MCF 10A (cell line): ENCODE measurements at regions not wholly inside any gene's neighbourhood (a gene's known extent, or its start where the extent isn't known, plus 50 kb on each side); places are given as distances from the start of the nearest gene placed in this dataset.

Source experiments
- BruUV-seq: library from RNA; stranded (reverse); fragments of 400-500 nt; replicated peaks from 2 replicates; lab custom pipeline; 2021; lab: Mats Ljungman, UMichigan
- CTCF ChIA-PET: fragments of 300-600 bp; sonication (Branson Sonifier 250); formaldehyde crosslinking; extraction: SDS; loops from one replicate; lab custom pipeline; 2021; ENCODE audit warnings: antibody characterized with exemption, inconsistent platforms; lab: Yijun Ruan, JAX
- POLR2A ChIA-PET: fragments of 300-600, 350-650 bp; sonication (Branson Sonifier 250); formaldehyde crosslinking; extraction: SDS; loops from one replicate; lab custom pipeline; 2020; ENCODE audit warnings: antibody characterized with exemption, inconsistent platforms; lab: Yijun Ruan, JAX
- DNase-seq: peaks from one replicate; pipeline ENCODE4 v3.0.0-alpha.2; 2018; ENCODE audit not compliant: unreplicated experiment
- H3K27ac Mint-ChIP-seq: one replicate; pipeline ENCODE4 v1.8.0; 2022; ENCODE audit warnings: mild to moderate bottlenecking, low read depth, mixed read lengths; ENCODE audit not compliant: unreplicated experiment
- H3K27me3 Mint-ChIP-seq: one replicate; pipeline ENCODE4 v1.8.0; 2022; ENCODE audit warnings: mixed read lengths; ENCODE audit not compliant: insufficient read depth, unreplicated experiment
- H3K36me3 Mint-ChIP-seq: one replicate; pipeline ENCODE4 v1.8.0; 2022; ENCODE audit warnings: mild to moderate bottlenecking, moderate library complexity, mixed read lengths; ENCODE audit not compliant: insufficient read depth, unreplicated experiment
- H3K4me1 Mint-ChIP-seq: one replicate; pipeline ENCODE4 v1.8.0; 2022; ENCODE audit warnings: mixed read lengths; ENCODE audit not compliant: insufficient read depth, unreplicated experiment
- H3K4me3 Mint-ChIP-seq: one replicate; pipeline ENCODE4 v1.8.0; 2022; ENCODE audit warnings: mild to moderate bottlenecking, moderate library complexity, mixed read lengths; ENCODE audit not compliant: unreplicated experiment
- H3K9me3 Mint-ChIP-seq: one replicate; pipeline ENCODE4 v1.8.0; 2022; ENCODE audit warnings: mixed read lengths; ENCODE audit not compliant: unreplicated experiment
- intact Hi-C: fragments of 100-400 bp; cut with micrococcal nuclease; formaldehyde crosslinking; loops from 2 replicates; pipeline ENCODE4 v1.14.1; 2022
- TF ChIP-seq, protein P1 (sequence below): fragments of 200-600 bp; IDR thresholded peaks from one replicate; pipeline ENCODE4 v1.8.0; 2022; ENCODE audit warnings: antibody characterized with exemption, mild to moderate bottlenecking; ENCODE audit not compliant: unreplicated experiment

DNA sequence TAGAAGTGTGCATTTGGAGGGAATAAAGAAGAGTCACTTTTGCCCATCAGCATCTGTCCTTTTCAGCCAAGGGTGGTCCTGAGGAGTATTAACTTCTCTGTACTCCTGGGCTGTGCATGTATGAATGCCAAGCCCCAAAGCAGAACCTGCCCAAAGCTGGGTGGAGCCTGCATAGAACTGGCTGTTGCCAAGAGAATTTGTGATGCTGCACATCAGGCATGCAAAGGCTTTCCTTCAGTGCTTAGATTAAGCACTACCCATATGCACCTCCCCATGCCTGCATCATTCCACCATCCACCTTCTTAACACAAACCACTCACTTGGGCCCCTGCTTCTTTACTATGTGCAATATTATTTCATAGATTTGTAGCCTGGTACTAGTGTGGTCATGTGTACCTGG, 493.8 kb downstream of the KIF4B start:
- no TSS peak for BruUV-seq
- no peaks in the 10 kb centered on the region for H3K36me3 Mint-ChIP-seq
- H3K27ac Mint-ChIP-seq, result no peak overlapping the region
- no peak for DNase-seq
- H3K9me3 Mint-ChIP-seq, result no peaks in the 10 kb centered on the region
- ChIA-PET CTCF (interaction anchor here (0.5 to 0.6 kb wide), 2 partner anchors 13 to 22 kb away, joined by 3 read pairs; no protein-coding TSS in a partner anchor), POLR2A (interaction anchor here (0.5 kb wide), 1 partner anchor 17 kb away, joined by 3 read pairs; no protein-coding TSS in a partner anchor)
- H3K4me3 Mint-ChIP-seq, result no peak overlapping the region
- intact Hi-C loops, result no loop called here
- no peaks in the 10 kb centered on the region for H3K4me1 Mint-ChIP-seq
- TF ChIP-seq, protein P1, sequence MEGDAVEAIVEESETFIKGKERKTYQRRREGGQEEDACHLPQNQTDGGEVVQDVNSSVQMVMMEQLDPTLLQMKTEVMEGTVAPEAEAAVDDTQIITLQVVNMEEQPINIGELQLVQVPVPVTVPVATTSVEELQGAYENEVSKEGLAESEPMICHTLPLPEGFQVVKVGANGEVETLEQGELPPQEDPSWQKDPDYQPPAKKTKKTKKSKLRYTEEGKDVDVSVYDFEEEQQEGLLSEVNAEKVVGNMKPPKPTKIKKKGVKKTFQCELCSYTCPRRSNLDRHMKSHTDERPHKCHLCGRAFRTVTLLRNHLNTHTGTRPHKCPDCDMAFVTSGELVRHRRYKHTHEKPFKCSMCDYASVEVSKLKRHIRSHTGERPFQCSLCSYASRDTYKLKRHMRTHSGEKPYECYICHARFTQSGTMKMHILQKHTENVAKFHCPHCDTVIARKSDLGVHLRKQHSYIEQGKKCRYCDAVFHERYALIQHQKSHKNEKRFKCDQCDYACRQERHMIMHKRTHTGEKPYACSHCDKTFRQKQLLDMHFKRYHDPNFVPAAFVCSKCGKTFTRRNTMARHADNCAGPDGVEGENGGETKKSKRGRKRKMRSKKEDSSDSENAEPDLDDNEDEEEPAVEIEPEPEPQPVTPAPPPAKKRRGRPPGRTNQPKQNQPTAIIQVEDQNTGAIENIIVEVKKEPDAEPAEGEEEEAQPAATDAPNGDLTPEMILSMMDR, result no peak
- no peaks in the 10 kb centered on the region for H3K27me3 Mint-ChIP-seq

DNA sequence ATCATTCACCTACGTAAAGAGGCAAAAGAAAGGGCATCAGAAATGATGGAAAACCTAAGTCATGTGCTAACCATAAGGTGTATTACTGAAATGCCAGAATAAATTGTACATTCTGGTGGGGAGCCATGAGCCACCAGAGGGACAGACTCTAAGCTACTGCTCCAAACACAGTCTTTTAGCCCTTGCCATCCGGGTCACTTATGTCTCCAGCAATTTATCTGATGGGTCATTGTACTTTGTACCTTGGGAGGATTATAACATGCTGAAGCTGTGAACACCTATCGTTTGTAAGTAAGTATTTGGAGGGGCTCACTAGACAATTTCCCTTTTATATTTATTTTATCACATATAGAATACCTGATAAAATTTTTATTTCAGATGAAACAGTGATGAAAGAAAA, 495.1 kb downstream of the KIF4B start:
- no peak for DNase-seq
- Mint-ChIP-seq H3K27ac (no peak overlapping the region), H3K9me3 (no peaks in the 10 kb centered on the region), H3K4me3 (no peak overlapping the region), H3K36me3 (no peaks in the 10 kb centered on the region), H3K27me3 (no peaks in the 10 kb centered on the region), H3K4me1 (no peaks in the 10 kb centered on the region)
- POLR2A ChIA-PET, result interaction anchor here (1.0 kb wide), 1 partner anchor 89 kb away, joined by 3 read pairs; no protein-coding TSS in a partner anchor
- BruUV-seq, result no TSS peak
- intact Hi-C loops, result no loop called here
- TF ChIP-seq, protein P1, result no peak
- CTCF ChIA-PET, result no interaction called here

DNA sequence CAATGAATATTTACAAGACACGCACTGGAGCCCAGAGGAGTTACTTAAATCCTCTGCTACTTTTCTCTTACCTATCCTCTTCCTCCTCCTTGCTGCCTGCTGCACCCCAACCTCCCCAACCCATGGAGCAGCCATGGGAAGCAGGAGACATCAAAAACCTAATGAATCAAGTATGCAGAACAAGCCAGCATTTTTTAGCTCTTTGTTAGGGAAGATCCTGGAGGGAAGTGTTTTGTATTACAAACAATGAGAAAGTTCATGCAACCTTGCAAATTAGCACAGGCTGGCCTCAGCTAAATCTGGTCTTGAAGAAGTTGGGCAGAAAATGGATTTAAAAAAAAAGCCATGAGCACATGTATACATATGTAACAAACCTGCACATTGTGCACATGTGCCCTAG, 498.8 kb downstream of the KIF4B start:
- H3K27me3 Mint-ChIP-seq, result no peaks in the 10 kb centered on the region
- H3K36me3 Mint-ChIP-seq, result no peaks in the 10 kb centered on the region
- TF ChIP-seq, protein P1, result no peak
- intact Hi-C loops, result no loop called here
- CTCF ChIA-PET, result interaction anchor here (0.7 to 1.3 kb wide), 3 partner anchors 11 to 169 kb away, joined by 3 to 4 read pairs (median 4); no protein-coding TSS in a partner anchor
- no TSS peak for BruUV-seq
- H3K4me3 Mint-ChIP-seq, result no peak overlapping the region
- no peaks in the 10 kb centered on the region for H3K9me3 Mint-ChIP-seq
- POLR2A ChIA-PET, result interaction anchor here (2.3 kb wide), 1 partner anchor 17 kb away, joined by 7 read pairs; no protein-coding TSS in a partner anchor
- no peak for DNase-seq
- no peak overlapping the region for H3K27ac Mint-ChIP-seq
- no peaks in the 10 kb centered on the region for H3K4me1 Mint-ChIP-seq

DNA sequence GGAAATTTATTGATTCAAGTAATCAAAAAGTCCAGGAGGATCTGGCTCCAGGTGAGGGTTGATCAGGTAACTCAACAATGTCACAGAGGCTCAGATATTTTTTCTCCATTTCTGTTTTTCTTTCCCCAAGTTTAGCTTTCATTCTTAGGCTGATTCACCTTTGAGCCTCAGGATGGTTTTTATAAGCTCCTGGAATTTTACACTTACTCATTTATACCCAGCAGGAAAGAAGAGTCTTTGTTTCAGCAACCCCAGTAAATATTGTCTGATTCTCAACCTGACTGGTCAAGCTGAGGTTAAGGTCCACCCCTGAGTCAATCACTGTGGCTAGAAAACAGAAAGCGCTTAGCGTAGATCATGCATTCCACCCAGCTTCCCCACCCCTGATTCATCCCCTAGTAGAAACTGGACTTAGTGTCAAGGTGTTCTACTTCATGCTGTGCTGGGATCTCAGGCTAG, 500.6 kb downstream of the KIF4B start:
- BruUV-seq, result no TSS peak
- POLR2A ChIA-PET, result interaction anchor here (0.6 to 2.3 kb wide), 4 partner anchors 13 to 110 kb away, joined by 3 to 8 read pairs (median 5); no protein-coding TSS in a partner anchor
- Mint-ChIP-seq H3K4me1 (no peaks in the 10 kb centered on the region), H3K27me3 (no peaks in the 10 kb centered on the region), H3K36me3 (no peaks in the 10 kb centered on the region), H3K9me3 (no peaks in the 10 kb centered on the region), H3K4me3 (no peak overlapping the region), H3K27ac (no peak overlapping the region)
- CTCF ChIA-PET, result interaction anchor here (0.8 to 2.2 kb wide), 3 partner anchors 10 to 83 kb away, joined by 3 to 6 read pairs (median 5); no protein-coding TSS in a partner anchor
- DNase-seq, result no peak
- intact Hi-C loops, result no loop called here
- TF ChIP-seq, protein P1, result no peak
